ENCODE measurements at regions not wholly inside any gene's neighbourhood (a gene's known extent, or its start where the extent isn't known, plus 50 kb on each side); places are given as distances from the start of the nearest gene placed in this dataset.
A peak's percentile ranks its signal among the peaks of the same experiment; 100 is the strongest.

- TF ChIP-seq CTCF (conservative IDR thresholded peaks at IDR 0.05): no peak
- H3K27ac ChIP-seq: no peak overlapping the region
These were observed 155.0 kb upstream of the TMPO start for GRCh38 chr12:98360401-98360800.

- no peak for TF ChIP-seq CTCF (conservative IDR thresholded peaks at IDR 0.05)
- H3K27ac ChIP-seq: no peak overlapping the region
These were observed 145.8 kb upstream of the TMPO start for GRCh38 chr12:98369581-98369980.

GRCh38 chr12:98370976-98371375, 144.4 kb upstream of the TMPO start:
- H3K27ac ChIP-seq: peak overlapping the region; percentile 80
- TF ChIP-seq CTCF (conservative IDR thresholded peaks at IDR 0.05): no peak

- no peak for TF ChIP-seq CTCF (conservative IDR thresholded peaks at IDR 0.05)
- H3K27ac ChIP-seq: peak overlapping the region; percentile 80
These were observed 144.0 kb upstream of the TMPO start for GRCh38 chr12:98371419-98371818.

- no peak for TF ChIP-seq CTCF (conservative IDR thresholded peaks at IDR 0.05)
- H3K27ac ChIP-seq: peak overlapping the region; percentile 80
These were observed 142.9 kb upstream of the TMPO start for GRCh38 chr12:98372340-98373024.

- peak; percentile 89 for TF ChIP-seq CTCF (conservative IDR thresholded peaks at IDR 0.05)
- H3K27ac ChIP-seq: peak overlapping the region; percentile 80; the same call in 1 of the 2 replicates
These were observed 142.3 kb upstream of the TMPO start for GRCh38 chr12:98373025-98373554.

- H3K27ac ChIP-seq: no peak overlapping the region
- TF ChIP-seq CTCF (conservative IDR thresholded peaks at IDR 0.05): no peak
These were observed 141.4 kb upstream of the TMPO start for GRCh38 chr12:98374007-98374406.
